Pancreas (tissue), 10 donors: ENCODE measurements at regions not wholly inside any gene's neighbourhood (a gene's known extent, or its start where the extent isn't known, plus 50 kb on each side); places are given as distances from the start of the nearest gene placed in this dataset.

Experiments used
- ATAC-seq, 4 donors: fragments of 200-7000 bp; cut with Tn5 transposase; one replicate each; pipeline versions ENCODE4 v1.8.0 to v1.9.1; 2020; ENCODE audit warnings: mild to moderate bottlenecking in 4 of 4, moderate library complexity in 4 of 4
- DNase-seq, 6 donors: peaks; one replicate each; pipeline ENCODE4 v3.0.0-alpha.2; 2020
- FAIRE-seq: peaks from 2 replicates; lab custom pipeline; 2012; peaks lifted over from hg19 to GRCh38; lab: Jason Lieb, UNC
- H3K27ac ChIP-seq, 4 donors: fragments of 200-600 bp; sonication (generic); 1 replicate in 3 of 4; 2 replicates in 1 of 4; pipeline versions ENCODE4 v1.5.0 to v1.8.0; 2020
- H3K27me3 ChIP-seq, 4 donors: fragments of 200-600 bp; one replicate each; pipeline ENCODE4 v1.8.0; 2021
- H3K36me3 ChIP-seq, 3 donors: fragments of 200-600 bp; sonication (generic) in 1 of 3; one replicate each; pipeline versions ENCODE4 v1.5.0 to v1.8.0; 2020 to 2021
- H3K4me1 ChIP-seq, 3 donors: fragments of 200-600 bp; one replicate each; pipeline ENCODE4 v1.8.0; 2021
- H3K4me3 ChIP-seq, 4 donors: fragments of 200-600 bp; sonication (generic) in 2 of 4; one replicate each; pipeline versions ENCODE4 v1.5.0 to v1.8.0; 2020 to 2021
- H3K9me3 ChIP-seq, 4 donors: fragments of 200-600 bp; one replicate each; pipeline ENCODE4 v1.8.0; 2021
- WGBS, 2 donors: extraction: QIAGEN DNeasy Blood & Tissue Kit; methylation state at CpG; one replicate each; pipeline ENCODE4 v1.1.7; 2013; 5-methylcytosine and 5-hydroxymethylcytosine counted together
- intact Hi-C, 3 donors: fragments of 100-400 bp; cut with DNase I; formaldehyde crosslinking; loops; one replicate each; pipeline versions ENCODE4 v1.11.1 to v1.14.2; 2022
- TF ChIP-seq, protein P1 (sequence below), 4 donors: fragments of 200-600 bp; sonication (generic) in 3 of 4; IDR thresholded peaks; one replicate each; pipeline versions ENCODE4 v1.5.0 to v1.8.0; 2021; ENCODE audit warnings: antibody characterized with exemption in 4 of 4
- donor health status: healthy with polysubstance abuse.
- donor health status: DM: no; HTN: no; CAD: no; lungs with moderate emphysema.
- donor health status: DM: no; HTN: no; CAD: no.
- donor health status: control.
- donor health status: control.
- donor health status: Bipolar disorder and iron deficiency.
- donor health status: DM: yes; HTN: yes; CAD: no.
- donor health status: DM: no; HTN: no; CAD: no.
- donor health status: DM: no; HTN: no; CAD: no.
- donor health status: DM: yes; HTN: yes; CAD: no.

DNA sequence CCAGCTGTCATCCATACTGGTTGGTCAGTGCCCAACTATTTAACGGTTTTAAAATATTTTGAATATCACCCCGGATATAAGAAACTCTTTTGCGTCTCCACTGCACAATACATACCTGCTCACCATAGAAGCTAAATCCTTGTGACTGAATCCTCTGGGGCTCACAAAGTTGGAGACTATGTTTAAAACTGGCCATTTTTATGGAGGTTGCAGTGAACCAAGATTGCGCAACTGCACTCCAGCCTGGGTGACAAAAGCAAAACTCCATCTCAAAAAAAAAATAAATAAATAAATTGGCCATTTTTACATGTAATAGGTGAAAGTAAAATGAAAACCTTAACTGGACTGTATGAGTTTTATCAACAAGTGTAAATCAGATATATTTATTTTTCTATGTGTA lies 55.6 kb upstream of the TMEM17 start:
- Histone ChIP-seq H3K27ac (no peak overlapping the region), H3K27me3 (no peaks in the 10 kb centered on the region), H3K36me3 (no peaks in the 10 kb centered on the region), H3K9me3 (no peaks in the 10 kb centered on the region), H3K4me3 (no peak overlapping the region), H3K4me1 (peaks cover 10 to 16% (median 12%) of the 10 kb centered on the region in 3 donors)
- ATAC-seq: no peak
- no peak for FAIRE-seq
- TF ChIP-seq, protein P1, sequence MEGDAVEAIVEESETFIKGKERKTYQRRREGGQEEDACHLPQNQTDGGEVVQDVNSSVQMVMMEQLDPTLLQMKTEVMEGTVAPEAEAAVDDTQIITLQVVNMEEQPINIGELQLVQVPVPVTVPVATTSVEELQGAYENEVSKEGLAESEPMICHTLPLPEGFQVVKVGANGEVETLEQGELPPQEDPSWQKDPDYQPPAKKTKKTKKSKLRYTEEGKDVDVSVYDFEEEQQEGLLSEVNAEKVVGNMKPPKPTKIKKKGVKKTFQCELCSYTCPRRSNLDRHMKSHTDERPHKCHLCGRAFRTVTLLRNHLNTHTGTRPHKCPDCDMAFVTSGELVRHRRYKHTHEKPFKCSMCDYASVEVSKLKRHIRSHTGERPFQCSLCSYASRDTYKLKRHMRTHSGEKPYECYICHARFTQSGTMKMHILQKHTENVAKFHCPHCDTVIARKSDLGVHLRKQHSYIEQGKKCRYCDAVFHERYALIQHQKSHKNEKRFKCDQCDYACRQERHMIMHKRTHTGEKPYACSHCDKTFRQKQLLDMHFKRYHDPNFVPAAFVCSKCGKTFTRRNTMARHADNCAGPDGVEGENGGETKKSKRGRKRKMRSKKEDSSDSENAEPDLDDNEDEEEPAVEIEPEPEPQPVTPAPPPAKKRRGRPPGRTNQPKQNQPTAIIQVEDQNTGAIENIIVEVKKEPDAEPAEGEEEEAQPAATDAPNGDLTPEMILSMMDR (IDR thresholded peaks at IDR 0.05): no peak
- no peak for DNase-seq
- 95 to 98% methylated on average over 4 of the region's 4 CpGs for WGBS, 2 donors
- intact Hi-C loops: no loop called here

DNA sequence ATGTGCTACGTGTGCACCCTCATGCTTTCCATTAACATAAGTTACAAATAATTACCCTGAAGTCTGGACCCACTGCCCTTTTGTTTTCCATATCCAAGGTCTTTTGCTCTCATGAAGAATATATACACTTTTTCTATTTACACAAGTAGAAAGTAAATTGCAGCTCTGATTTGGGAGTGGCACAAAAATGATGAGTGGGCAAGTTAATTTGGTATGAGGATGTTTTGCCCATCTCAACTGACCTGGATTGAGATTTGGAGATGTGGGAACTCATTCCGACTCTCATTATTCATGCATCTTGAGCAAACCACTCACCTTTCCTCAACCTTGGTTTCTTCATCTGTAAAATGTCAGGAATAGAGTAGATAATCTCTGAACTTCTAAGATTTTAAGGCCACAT lies 53.6 kb upstream of the TMEM17 start:
- H3K4me1 ChIP-seq: no peaks in the 10 kb centered on the region
- H3K27me3 ChIP-seq: no peaks in the 10 kb centered on the region
- TF ChIP-seq, protein P1 (IDR thresholded peaks at IDR 0.05): no peak
- no peaks in the 10 kb centered on the region for H3K36me3 ChIP-seq
- DNase-seq: no peak
- no peak for FAIRE-seq
- no peak overlapping the region for H3K4me3 ChIP-seq
- H3K9me3 ChIP-seq: no peaks in the 10 kb centered on the region
- 86 to 90% methylated on average over 2 of the region's 2 CpGs for WGBS, 2 donors
- no peak for ATAC-seq
- no peak overlapping the region for H3K27ac ChIP-seq
- intact Hi-C loops: no loop called here

DNA sequence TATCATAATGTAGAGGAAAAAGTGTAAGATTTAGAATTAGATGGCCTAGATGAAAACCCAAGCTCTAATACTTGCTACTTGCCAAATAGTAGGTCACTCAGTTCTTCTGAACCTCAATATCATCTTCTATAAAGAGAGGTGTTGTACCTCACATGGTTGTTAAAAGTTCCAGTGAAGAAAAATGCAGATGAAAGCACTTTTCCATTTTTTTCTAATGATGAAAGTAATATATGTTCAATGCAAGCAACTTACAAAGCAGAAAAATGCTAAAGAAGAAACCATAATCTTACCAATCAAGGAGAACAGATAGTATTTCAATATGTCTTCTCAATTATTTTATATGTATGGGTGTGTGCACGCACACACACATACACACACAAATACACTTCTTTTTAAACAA lies 52.7 kb upstream of the TMEM17 start:
- TF ChIP-seq, protein P1 (IDR thresholded peaks at IDR 0.05): no peak
- DNase-seq: no peak
- no peak for FAIRE-seq
- ATAC-seq: no peak
- intact Hi-C loops: no loop called here
- H3K4me1 ChIP-seq: no peaks in the 10 kb centered on the region
- no peak overlapping the region for H3K4me3 ChIP-seq
- H3K9me3 ChIP-seq: no peaks in the 10 kb centered on the region
- WGBS, 2 donors: 93 to 100% methylated on average over 1 of the region's 1 CpG
- H3K27me3 ChIP-seq: no peaks in the 10 kb centered on the region
- no peaks in the 10 kb centered on the region for H3K36me3 ChIP-seq
- no peak overlapping the region for H3K27ac ChIP-seq

DNA sequence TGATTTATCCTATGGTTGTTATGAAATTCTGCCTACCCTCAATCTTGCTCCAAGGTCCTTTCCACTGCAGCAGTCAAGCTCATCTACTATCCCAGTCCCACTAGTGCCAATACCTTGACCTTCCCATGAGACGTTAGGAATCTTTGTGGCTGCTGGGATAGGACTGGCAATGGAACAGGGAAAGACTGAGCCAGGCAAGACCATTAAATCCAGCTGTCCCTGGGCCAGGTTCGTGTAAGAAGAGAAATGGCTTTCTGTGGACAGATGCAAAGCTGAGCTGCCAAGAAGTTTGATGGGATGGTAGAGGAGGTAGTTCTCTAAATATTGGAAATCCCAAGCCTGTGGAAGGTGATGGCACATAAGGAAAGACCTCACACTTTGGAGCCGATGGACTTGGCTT lies 50.1 kb upstream of the TMEM17 start:
- no peaks in the 10 kb centered on the region for H3K4me1 ChIP-seq
- ATAC-seq: no peak
- FAIRE-seq: no peak
- no peak overlapping the region for H3K27ac ChIP-seq
- WGBS, 2 donors: 37 to 39% methylated on average over 3 of the region's 3 CpGs
- no peaks in the 10 kb centered on the region for H3K9me3 ChIP-seq
- DNase-seq: no peak
- intact Hi-C loops: no loop called here
- TF ChIP-seq, protein P1 (IDR thresholded peaks at IDR 0.05): no peak
- H3K27me3 ChIP-seq: no peaks in the 10 kb centered on the region
- no peak overlapping the region for H3K4me3 ChIP-seq
- H3K36me3 ChIP-seq: no peaks in the 10 kb centered on the region
